OCI-LY3 (cell line): ENCODE measurements at regions not wholly inside any gene's neighbourhood (a gene's known extent, or its start where the extent isn't known, plus 50 kb on each side); places are given as distances from the start of the nearest gene placed in this dataset.

Source experiments
- EZH2phosphoT487 ChIP-seq: fragments of 200-600 bp; shearing (Covaris generic); IDR thresholded peaks from 2 replicates; pipeline ENCODE4 v1.6.1; 2018; ENCODE audit warnings: antibody characterized with exemption, mixed run types, low read depth
- TF ChIP-seq, protein P1 (sequence below): fragments of 200-600, 300-600 bp; sonication (generic); IDR thresholded peaks from 2 replicates; pipeline ENCODE4 v1.5.1; 2014; ENCODE audit warnings: antibody characterized with exemption, low read length, low read depth

DNA sequence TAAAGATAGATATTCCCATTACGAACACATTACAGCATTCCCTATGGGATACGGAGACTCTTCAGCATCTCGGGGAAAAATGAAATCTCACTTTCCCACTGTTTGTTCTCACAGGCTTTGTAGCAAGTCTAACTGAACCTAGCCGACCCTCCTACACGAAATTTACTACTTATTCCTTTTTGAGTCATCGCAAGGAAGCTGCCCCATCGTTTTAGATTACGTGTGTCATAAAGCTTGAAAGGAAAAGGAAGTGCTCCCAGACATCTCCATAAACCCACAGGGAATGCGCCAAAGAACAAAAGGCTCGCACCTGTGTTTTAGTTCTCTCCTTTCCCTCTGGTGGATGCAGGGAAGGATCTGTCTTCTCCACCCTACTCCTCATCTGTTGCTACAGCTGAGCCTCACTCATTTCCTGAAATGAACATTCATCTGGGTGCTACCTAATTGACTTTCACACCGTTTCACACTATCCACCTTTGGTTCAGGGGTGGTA lies 76.2 kb upstream of the STK39 start:
- TF ChIP-seq, protein P1, sequence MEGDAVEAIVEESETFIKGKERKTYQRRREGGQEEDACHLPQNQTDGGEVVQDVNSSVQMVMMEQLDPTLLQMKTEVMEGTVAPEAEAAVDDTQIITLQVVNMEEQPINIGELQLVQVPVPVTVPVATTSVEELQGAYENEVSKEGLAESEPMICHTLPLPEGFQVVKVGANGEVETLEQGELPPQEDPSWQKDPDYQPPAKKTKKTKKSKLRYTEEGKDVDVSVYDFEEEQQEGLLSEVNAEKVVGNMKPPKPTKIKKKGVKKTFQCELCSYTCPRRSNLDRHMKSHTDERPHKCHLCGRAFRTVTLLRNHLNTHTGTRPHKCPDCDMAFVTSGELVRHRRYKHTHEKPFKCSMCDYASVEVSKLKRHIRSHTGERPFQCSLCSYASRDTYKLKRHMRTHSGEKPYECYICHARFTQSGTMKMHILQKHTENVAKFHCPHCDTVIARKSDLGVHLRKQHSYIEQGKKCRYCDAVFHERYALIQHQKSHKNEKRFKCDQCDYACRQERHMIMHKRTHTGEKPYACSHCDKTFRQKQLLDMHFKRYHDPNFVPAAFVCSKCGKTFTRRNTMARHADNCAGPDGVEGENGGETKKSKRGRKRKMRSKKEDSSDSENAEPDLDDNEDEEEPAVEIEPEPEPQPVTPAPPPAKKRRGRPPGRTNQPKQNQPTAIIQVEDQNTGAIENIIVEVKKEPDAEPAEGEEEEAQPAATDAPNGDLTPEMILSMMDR, result no peak
- no peak for TF ChIP-seq EZH2phosphoT487
